GM21723 (cell line): ENCODE measurements at regions not wholly inside any gene's neighbourhood (a gene's known extent, or its start where the extent isn't known, plus 50 kb on each side); places are given as distances from the start of the nearest gene placed in this dataset.
"Not testable (repeated sequence)": the region's sequence is repeated elsewhere in the genome, so short reads cannot be mapped to it uniquely, and the experiment has no call there.

Experiments used
- ATAC-seq: cut with Tn5 transposase; IDR thresholded peaks from one replicate; pipeline ENCODE4 v1.9.1; 2021; ENCODE audit warnings: mild to moderate bottlenecking, moderate library complexity; ENCODE audit not compliant: unreplicated experiment

GRCh38 chr3:40745381-40746106 is 220.8 kb downstream of the ZNF621 start:
- ATAC-seq = no peak

DNA sequence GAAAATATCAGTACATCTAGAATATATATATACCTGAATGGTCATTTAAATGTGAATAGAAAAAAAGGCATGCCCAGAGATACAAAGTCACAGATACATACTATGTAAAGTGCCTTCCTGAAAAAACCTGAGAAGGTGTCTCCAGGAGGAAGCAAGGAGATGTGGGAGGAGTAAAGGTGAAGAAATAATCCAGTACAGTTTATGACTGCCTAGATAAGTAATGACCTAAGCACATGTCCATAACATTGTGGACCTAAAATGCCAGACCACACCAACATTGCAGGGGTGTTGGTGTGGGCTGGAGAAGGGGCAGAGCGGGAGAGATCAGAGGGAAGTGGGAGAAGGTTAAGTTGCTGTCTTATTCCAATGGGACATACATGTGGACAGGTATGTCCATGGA is 226.9 kb downstream of the ZNF621 start:
- no peak for ATAC-seq

DNA sequence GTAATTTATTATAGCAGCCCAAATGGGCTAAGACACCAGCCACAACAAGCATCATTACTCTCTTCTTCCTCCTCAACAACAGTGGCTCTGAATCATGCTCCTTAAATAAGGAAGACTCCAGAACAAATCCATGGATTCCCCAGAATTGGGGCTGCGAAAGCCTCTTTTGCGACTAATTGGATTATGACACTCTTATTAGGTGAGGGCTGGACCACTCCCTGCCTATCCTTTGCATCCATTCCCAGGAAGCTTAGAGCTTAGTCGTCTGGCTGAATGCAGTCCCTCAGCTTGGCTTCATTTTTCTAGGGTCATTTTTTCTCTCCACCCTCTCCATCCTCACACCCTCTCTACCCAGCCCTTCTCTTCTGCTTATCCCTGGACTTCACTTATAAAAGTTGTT is 227.7 kb downstream of the ZNF621 start:
- ATAC-seq = no peak

DNA sequence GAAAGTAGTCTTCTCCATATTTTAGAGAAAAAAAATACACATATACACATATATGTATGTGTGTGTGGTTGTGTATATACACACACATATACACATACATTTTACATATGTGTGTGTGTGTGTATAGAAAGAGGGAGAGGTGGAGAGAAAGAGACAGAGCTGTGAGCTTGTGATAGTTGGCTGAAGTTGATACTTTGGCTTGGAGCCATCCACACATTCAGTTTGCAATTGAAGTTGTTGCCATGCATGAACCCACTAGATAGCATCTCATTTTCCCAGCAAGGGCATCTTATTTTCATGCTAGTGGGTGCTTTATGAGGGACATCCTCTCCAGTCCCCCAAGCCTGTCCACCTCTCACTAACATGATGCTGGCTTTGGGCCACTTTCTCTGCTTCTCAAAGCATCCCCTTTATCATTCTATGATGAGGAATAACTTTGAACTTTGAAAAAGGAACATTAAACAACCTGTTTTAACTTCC is 228.6 kb downstream of the ZNF621 start:
- ATAC-seq = no peak

DNA sequence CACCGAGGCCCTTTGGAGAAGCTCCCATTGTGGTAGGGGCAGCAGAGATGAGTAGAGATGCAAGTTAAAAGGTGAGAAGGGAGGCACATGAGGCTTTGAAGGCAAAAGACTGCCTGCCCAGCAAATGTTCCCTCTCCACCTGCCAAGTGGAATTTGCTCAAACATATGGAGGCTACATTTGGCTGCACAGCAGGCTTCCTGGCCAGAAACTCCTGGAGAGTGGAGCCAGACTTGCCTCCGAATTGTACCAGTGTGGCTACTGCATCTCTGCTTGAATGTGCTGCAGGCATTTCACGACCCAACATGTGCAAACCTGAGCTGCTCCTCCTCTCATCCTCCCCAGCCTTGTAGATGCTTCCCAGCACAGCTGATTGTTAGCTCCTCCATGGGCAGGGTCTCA is 229.2 kb downstream of the ZNF621 start:
- ATAC-seq = no peak

- peak; percentile 55 for ATAC-seq
Observed at GRCh38 chr3:40754994-40755393, 230.2 kb downstream of the ZNF621 start.

- no peak for ATAC-seq
Observed at GRCh38 chr3:40756500-40756899, 231.7 kb downstream of the ZNF621 start.

GRCh38 chr3:40762771-40763170 is 238.0 kb downstream of the ZNF621 start:
- ATAC-seq = not testable (repeated sequence)

GRCh38 chr3:40763807-40764206 is 239.0 kb downstream of the ZNF621 start:
- ATAC-seq = no peak

GRCh38 chr3:40764747-40765146 is 240.0 kb downstream of the ZNF621 start:
- ATAC-seq = no peak

GRCh38 chr3:40765884-40766283 is 241.1 kb downstream of the ZNF621 start:
- ATAC-seq = no peak

DNA sequence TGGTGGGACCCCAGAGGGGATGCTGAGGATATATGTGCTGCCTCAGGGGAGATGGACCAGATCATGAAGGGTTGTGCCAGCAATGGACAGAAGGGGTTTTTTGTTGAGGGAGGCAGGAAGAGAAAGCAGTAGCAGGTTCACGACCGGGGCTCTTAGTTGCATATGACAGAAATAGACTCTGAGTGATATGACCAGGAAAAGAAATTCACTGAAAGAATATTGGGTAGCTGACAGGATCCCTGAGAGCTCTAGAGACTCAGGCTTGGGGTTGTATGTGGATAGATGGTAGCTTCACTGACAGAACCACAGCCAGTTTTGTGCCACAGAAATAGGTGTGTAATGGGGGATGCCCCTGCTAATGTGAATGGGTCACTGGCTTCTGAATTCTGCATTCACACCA is 241.6 kb downstream of the ZNF621 start:
- no peak for ATAC-seq

- no peak for ATAC-seq
Observed at GRCh38 chr3:40768046-40768445, 243.3 kb downstream of the ZNF621 start.

- ATAC-seq = no peak
Observed at GRCh38 chr3:40768536-40768935, 243.8 kb downstream of the ZNF621 start.

- no peak for ATAC-seq
Observed at GRCh38 chr3:40770061-40770460, 245.3 kb downstream of the ZNF621 start.

DNA sequence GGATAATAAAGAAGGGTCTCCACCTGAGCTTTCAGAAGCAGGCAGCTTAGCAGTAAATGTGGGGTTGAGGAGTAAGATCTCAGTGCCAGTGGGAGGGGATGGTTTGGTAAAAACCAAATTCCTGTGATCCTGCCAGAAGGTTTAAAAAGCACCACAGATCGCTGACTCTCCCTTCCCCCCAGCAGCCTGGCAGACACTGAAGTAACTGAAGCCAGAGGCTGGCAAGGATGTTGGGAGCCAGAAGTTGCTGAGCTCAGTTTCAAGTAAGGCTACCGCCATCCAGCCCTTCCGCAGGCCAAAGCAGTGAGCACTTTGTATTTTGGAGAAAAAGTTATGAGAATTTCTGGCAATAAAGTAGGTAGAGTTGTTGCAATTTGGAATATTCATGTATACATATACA is 246.4 kb downstream of the ZNF621 start:
- no peak for ATAC-seq

GRCh38 chr3:40779039-40779438 is 254.3 kb downstream of the ZNF621 start:
- ATAC-seq = no peak

- ATAC-seq = no peak
Observed at GRCh38 chr3:40780291-40780924, 255.6 kb downstream of the ZNF621 start.

DNA sequence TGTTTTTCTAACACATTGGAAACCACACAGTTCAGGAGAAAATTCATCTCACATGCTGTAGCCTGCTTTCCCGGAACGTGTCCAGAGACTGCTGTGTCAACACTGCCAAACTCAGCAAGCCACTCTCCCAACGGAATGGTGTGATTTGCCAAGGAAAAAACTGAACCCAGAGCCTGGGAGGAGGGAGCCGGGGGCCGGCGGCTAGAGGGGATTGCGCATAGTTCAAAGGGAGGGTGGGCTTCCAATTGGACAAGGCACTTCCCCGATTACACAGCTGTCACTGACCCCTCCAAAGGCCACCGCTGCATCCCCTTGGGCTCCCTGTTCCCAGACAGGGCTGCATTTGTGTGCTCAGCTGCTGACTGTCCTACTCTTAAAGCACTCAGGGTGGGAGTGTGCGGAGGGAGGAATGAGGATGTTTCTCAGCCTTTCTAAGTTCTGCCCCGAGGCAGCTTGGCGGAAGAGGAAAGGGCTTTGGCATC is 256.2 kb downstream of the ZNF621 start:
- ATAC-seq = no peak

DNA sequence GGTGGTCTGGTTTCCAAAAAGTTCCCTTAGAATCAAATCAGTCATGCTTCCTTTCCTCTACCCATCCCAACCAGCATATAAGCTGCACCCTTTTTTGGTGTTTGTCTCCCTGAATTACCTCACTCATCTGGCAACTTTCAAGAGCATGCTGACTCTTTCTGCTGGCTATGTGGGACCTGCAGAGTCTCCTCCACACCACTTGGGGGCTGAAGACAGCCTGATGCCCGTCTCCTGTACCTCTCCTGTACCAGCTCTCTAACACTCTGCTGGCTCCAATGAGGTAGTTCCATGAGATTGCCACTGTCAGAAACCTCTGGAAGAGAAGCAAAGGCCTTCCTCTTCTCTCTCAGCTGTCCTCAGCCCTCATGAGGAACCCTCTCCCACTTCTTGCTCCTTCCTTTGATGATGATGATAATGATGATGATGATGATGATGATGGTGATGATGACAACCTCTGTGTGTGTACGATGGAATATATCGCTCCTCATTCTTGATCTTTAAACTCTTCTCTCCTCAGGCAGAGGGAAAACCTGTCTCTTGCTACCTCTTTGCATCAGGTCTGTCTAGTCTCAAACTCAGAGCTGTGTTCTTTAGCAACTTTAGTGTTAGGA is 257.5 kb downstream of the ZNF621 start:
- no peak for ATAC-seq

GRCh38 chr3:40790746-40791145 is 266.0 kb downstream of the ZNF621 start:
- ATAC-seq = no peak

- no peak for ATAC-seq
Observed at GRCh38 chr3:40793730-40794129, 269.0 kb downstream of the ZNF621 start.
